Endothelial cell (in vitro differentiated cells): ENCODE measurements at regions not wholly inside any gene's neighbourhood (a gene's known extent, or its start where the extent isn't known, plus 50 kb on each side); places are given as distances from the start of the nearest gene placed in this dataset.

Experiments
- DNase-seq: peaks from one replicate; pipeline ENCODE4 v3.0.0; 2021; ENCODE audit warnings: low spot score
- H3K27ac Mint-ChIP-seq: one replicate; pipeline ENCODE4 v1.8.0; 2021; ENCODE audit warnings: mixed read lengths, inconsistent platforms; ENCODE audit not compliant: unreplicated experiment
- H3K27me3 Mint-ChIP-seq: one replicate; pipeline ENCODE4 v1.8.0; 2021; ENCODE audit warnings: mild to moderate bottlenecking, moderate library complexity, mixed read lengths, inconsistent platforms; ENCODE audit not compliant: unreplicated experiment
- H3K36me3 Mint-ChIP-seq: one replicate; pipeline ENCODE4 v1.8.0; 2021; ENCODE audit warnings: mild to moderate bottlenecking, low read depth, mixed read lengths, inconsistent platforms; ENCODE audit not compliant: unreplicated experiment
- H3K4me1 Mint-ChIP-seq: one replicate; pipeline ENCODE4 v1.8.0; 2021; ENCODE audit warnings: mild to moderate bottlenecking, mixed read lengths, inconsistent platforms; ENCODE audit not compliant: unreplicated experiment
- H3K4me3 Mint-ChIP-seq: one replicate; pipeline ENCODE4 v1.8.0; 2021; ENCODE audit warnings: mild to moderate bottlenecking, mixed read lengths, inconsistent platforms; ENCODE audit not compliant: unreplicated experiment
- H3K9me3 Mint-ChIP-seq: one replicate; pipeline ENCODE4 v1.8.0; 2021; ENCODE audit warnings: mixed read lengths, inconsistent platforms; ENCODE audit not compliant: unreplicated experiment
- TF ChIP-seq, protein P1 (sequence below): fragments of 200-600 bp; sonication (generic); IDR thresholded peaks from one replicate; pipeline ENCODE4 v1.5.0; 2021; ENCODE audit warnings: antibody characterized with exemption; ENCODE audit not compliant: unreplicated experiment

DNA sequence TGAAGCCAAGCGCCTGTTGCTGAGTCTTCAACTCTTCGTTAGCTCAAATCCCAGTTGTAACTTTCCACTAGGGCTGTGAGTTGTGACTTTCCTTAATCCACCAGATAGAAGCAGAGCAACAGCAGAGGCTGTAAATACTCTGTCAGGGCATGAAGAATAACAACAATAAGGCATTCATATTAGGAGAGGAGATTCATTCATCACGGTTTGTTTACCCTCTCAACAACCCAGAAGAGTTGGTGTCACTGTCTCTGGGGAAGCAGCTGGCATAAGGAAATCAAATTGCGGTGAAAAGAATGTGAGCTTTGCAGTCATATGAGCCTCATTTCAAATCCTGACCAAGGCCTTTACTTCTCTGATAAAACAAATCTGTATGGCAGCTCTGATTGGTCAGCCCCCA, 184.8 kb downstream of the SHQ1 start:
- H3K4me3 Mint-ChIP-seq: no peak overlapping the region
- no peaks in the 10 kb centered on the region for H3K27me3 Mint-ChIP-seq
- H3K36me3 Mint-ChIP-seq: peaks cover 4% of the 10 kb centered on the region
- no peak for DNase-seq
- TF ChIP-seq, protein P1, sequence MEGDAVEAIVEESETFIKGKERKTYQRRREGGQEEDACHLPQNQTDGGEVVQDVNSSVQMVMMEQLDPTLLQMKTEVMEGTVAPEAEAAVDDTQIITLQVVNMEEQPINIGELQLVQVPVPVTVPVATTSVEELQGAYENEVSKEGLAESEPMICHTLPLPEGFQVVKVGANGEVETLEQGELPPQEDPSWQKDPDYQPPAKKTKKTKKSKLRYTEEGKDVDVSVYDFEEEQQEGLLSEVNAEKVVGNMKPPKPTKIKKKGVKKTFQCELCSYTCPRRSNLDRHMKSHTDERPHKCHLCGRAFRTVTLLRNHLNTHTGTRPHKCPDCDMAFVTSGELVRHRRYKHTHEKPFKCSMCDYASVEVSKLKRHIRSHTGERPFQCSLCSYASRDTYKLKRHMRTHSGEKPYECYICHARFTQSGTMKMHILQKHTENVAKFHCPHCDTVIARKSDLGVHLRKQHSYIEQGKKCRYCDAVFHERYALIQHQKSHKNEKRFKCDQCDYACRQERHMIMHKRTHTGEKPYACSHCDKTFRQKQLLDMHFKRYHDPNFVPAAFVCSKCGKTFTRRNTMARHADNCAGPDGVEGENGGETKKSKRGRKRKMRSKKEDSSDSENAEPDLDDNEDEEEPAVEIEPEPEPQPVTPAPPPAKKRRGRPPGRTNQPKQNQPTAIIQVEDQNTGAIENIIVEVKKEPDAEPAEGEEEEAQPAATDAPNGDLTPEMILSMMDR: no peak
- H3K27ac Mint-ChIP-seq: no peak overlapping the region
- peaks cover 4% of the 10 kb centered on the region for H3K4me1 Mint-ChIP-seq
- peaks cover 4% of the 10 kb centered on the region for H3K9me3 Mint-ChIP-seq

DNA sequence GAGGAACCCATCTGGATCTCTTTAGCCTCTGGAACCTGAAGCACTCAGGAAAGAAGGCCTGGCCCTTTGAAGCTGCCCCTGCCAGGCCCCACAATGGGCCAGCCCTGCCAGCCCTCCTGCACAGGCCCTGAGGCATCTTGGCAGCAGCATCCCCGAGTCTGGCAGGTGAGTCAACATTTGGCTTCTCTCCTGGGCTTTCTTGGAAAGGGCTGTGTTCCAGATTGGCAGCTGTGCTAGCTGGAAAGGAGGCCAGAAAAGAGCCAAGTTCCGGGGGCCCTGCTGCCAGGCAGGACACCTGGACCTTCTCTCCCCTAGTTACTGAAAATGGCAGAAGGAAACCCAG, 187.2 kb downstream of the SHQ1 start:
- Mint-ChIP-seq H3K27ac (no peak overlapping the region), H3K9me3 (no peaks in the 10 kb centered on the region), H3K27me3 (peaks cover 1% of the 10 kb centered on the region), H3K4me3 (no peak overlapping the region), H3K36me3 (no peaks in the 10 kb centered on the region), H3K4me1 (peaks cover 4% of the 10 kb centered on the region)
- TF ChIP-seq, protein P1: no peak
- DNase-seq: no peak

DNA sequence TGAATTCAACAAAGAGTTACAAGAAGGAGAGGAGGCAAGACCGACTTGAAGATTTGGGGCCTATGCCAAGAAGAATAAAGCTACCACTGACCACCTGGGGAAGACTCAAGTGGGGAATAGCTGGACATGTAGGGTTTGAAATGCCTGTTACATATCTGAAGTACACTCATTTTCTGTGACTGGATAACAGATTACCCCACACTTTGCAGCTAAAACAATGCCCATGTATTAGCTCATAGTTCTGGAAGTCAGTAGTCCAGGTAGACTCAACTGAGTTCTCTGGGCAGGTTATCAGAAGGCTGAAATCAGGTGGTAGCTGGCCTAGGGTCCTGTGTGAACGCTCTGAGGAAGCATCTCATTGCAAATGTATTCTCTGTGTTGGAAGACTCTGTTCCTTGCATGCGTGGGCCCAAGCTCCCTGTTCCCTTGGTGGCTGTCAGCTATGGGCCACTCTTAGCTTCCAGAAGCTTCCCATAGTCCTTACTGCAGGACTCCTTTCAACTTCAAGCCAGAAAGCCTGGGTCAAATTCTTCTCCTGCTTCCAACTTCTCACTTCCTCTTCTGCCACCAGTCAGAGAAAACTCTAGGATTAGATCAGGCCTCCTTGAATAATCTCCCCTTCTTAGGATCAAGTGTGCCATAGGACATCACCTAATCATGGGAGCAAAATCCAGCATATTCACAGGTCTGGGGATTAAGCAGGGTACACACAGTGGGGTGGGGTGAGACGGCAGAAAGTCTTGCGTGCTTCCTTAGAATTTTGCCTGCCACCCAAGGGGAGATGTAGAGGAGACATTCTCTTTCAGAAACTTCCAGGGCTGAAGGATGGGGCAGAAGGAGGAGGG, 187.8 kb downstream of the SHQ1 start:
- no peak for DNase-seq
- H3K27ac Mint-ChIP-seq: no peak overlapping the region
- no peak overlapping the region for H3K4me3 Mint-ChIP-seq
- H3K27me3 Mint-ChIP-seq: peaks cover 1% of the 10 kb centered on the region
- TF ChIP-seq, protein P1: no peak
- H3K4me1 Mint-ChIP-seq: no peaks in the 10 kb centered on the region
- H3K9me3 Mint-ChIP-seq: no peaks in the 10 kb centered on the region
- no peaks in the 10 kb centered on the region for H3K36me3 Mint-ChIP-seq

DNA sequence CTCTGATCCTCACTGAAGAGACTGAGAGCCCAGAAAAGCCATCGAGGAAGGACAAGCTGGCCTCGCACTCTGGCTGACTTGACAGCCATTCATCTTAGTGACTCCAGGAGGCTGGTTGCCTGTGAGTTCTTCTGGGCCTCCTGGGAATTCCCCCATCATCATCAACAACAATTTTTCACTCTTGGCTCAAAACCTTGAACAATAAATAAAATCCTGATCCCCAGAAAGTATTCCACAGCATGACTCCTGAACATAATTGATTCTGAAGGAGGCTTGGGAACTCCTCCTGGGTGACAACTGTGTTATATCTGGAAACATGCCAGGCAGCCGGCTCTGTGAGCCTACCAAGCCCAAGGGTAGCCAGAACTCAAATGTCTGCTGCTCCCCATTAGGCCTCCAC, 188.6 kb downstream of the SHQ1 start:
- peaks cover 3% of the 10 kb centered on the region for H3K4me1 Mint-ChIP-seq

DNA sequence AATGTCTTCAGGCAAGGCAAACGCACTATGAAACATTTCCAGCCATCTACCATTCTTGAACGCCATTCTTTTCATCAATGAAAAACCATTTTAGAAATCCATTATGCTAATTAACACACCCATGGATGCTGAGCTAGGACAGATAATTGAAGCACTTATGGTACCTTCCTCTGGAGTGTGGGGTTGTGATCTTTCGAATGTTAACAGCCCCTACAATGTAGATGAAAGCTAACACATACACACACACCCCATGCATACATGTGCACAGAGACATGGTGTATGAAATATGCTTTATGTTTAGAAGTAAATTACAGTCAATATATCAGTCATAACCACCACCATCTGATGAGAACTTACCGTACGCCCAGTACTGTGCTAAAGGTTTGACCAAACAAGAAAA, 189.1 kb downstream of the SHQ1 start:
- no peak overlapping the region for H3K27ac Mint-ChIP-seq
- no peaks in the 10 kb centered on the region for H3K36me3 Mint-ChIP-seq
- H3K4me1 Mint-ChIP-seq: peaks cover 3% of the 10 kb centered on the region
- DNase-seq: no peak
- TF ChIP-seq, protein P1: no peak
- no peaks in the 10 kb centered on the region for H3K9me3 Mint-ChIP-seq
- peaks cover 1% of the 10 kb centered on the region for H3K27me3 Mint-ChIP-seq
- H3K4me3 Mint-ChIP-seq: no peak overlapping the region

More for the DNA sequence above, 188.6 kb downstream of the SHQ1 start:
- H3K27me3 Mint-ChIP-seq: peaks cover 1% of the 10 kb centered on the region
- TF ChIP-seq, protein P1: no peak
- no peaks in the 10 kb centered on the region for H3K36me3 Mint-ChIP-seq
- H3K4me3 Mint-ChIP-seq: no peak overlapping the region
- no peak overlapping the region for H3K27ac Mint-ChIP-seq
- H3K9me3 Mint-ChIP-seq: no peaks in the 10 kb centered on the region
- DNase-seq: no peak
